HepG2 (cell line): ENCODE measurements at regions not wholly inside any gene's neighbourhood (a gene's known extent, or its start where the extent isn't known, plus 50 kb on each side); places are given as distances from the start of the nearest gene placed in this dataset.

Experiments
- ATAC-seq: fragments of 200-7000 bp; cut with Tn5 transposase; 3 replicates; pipeline ENCODE4 v1.9.1; 2020; ENCODE audit warnings: mild to moderate bottlenecking, moderate library complexity
- BruUV-seq: library from RNA; stranded (reverse); fragments of 400-500 nt; replicated peaks from 2 replicates; lab custom pipeline; 2021; lab: Mats Ljungman, UMichigan
- CTCF ChIA-PET: fragments of 300-600 bp; formaldehyde crosslinking; extraction: SDS; loops from one replicate; lab custom pipeline; 2021; ENCODE audit warnings: low total read pairs, inconsistent platforms, low intra/inter-chr PET ratio; lab: Yijun Ruan, JAX
- POLR2A ChIA-PET: fragments of 350-600 bp; sonication (Branson Sonifier 250); formaldehyde crosslinking; loops from one replicate; lab custom pipeline; 2020; ENCODE audit warnings: antibody characterized with exemption, inconsistent platforms; lab: Yijun Ruan, JAX
- DNase-seq: peaks from one replicate; pipeline ENCODE4 v3.0.0-alpha.2; 2015; ENCODE audit warnings: low spot score
- FAIRE-seq: peaks from 3 replicates; lab custom pipeline; 2011; peaks lifted over from hg19 to GRCh38; lab: Jason Lieb, UNC
- H2AFZ ChIP-seq: one replicate; pipeline ENCODE4 v1.6.1; 2011; ENCODE audit warnings: low read length, inconsistent platforms
- H3K27ac ChIP-seq: fragments of 300-600 bp; 3 replicates; pipeline ENCODE4 v1.8.0; 2011; ENCODE audit warnings: mixed run types, mild to moderate bottlenecking, mixed read lengths, low read length, inconsistent platforms; ENCODE audit not compliant: insufficient read depth; ENCODE audit errors: extremely low read length
- H3K27me3 ChIP-seq, 2 experiments: fragments of 200-600 bp in 1 of 2; 2 replicates in 1 of 2; 3 replicates in 1 of 2; pipeline versions ENCODE4 v1.6.0 to v1.8.0; 2011; ENCODE audit warnings: low read length in 2 of 2, mild to moderate bottlenecking in 2 of 2, moderate library complexity in 2 of 2, inconsistent platforms in 1 of 2; ENCODE audit not compliant: insufficient read depth in 2 of 2, control insufficient read depth in 1 of 2
- H3K36me3 ChIP-seq, 2 experiments: fragments of 200-600 bp in 1 of 2; replicated peaks in 1 of 2; 2 replicates in 1 of 2; 3 replicates in 1 of 2; pipeline versions ENCODE4 v1.5.1 to v1.8.0; 2011; ENCODE audit warnings: low read length in 2 of 2, inconsistent platforms in 1 of 2; ENCODE audit not compliant: insufficient read depth in 2 of 2, control insufficient read depth in 1 of 2
- H3K4me1 ChIP-seq: 2 replicates; pipeline ENCODE4 v1.5.1; 2012; ENCODE audit warnings: low read length, inconsistent platforms; ENCODE audit not compliant: insufficient read depth
- H3K4me2 ChIP-seq: 2 replicates; pipeline ENCODE4 v1.6.0; 2011; ENCODE audit warnings: low read depth, low read length, inconsistent platforms
- H3K4me3 ChIP-seq, 3 experiments: fragments of 200-600 bp in 1 of 3; sonication (generic), shearing (Covaris generic) in 1 of 3; replicated peaks in 1 of 3; 2 replicates each; pipeline ENCODE4 v1.5.1; 2011 to 2016; ENCODE audit warnings: low read length in 3 of 3, inconsistent platforms in 2 of 3, low read depth in 2 of 3, mild to moderate bottlenecking in 2 of 3, control low read depth in 1 of 3, mixed read lengths in 1 of 3; ENCODE audit not compliant: insufficient read depth in 1 of 3
- H3K79me2 ChIP-seq: one replicate; pipeline ENCODE4 v1.6.1; 2011; ENCODE audit warnings: low read length, inconsistent platforms; ENCODE audit not compliant: insufficient read depth
- H3K9ac ChIP-seq: 2 replicates; pipeline ENCODE4 v1.6.0; 2011; ENCODE audit warnings: mild to moderate bottlenecking, low read depth, low read length, inconsistent platforms; ENCODE audit not compliant: insufficient read depth
- H3K9me3 ChIP-seq: 2 replicates; pipeline ENCODE4 v1.5.1; 2012; ENCODE audit warnings: mild to moderate bottlenecking, low read length
- H4K20me1 ChIP-seq: 2 replicates; pipeline ENCODE4 v1.6.0; 2011; ENCODE audit warnings: inconsistent platforms, mild to moderate bottlenecking, low read length, moderate library complexity; ENCODE audit not compliant: insufficient read depth
- ATF4 ChIP-seq, 2 experiments: fragments of 450-650 bp in 1 of 2; sonication (generic) in 1 of 2; formaldehyde crosslinking; IDR thresholded peaks; 2 replicates each; pipeline versions ENCODE4 v1.5.0 to v1.8.0; 2020 to 2022; ENCODE audit warnings: mild to moderate bottlenecking in 1 of 2, missing genetic modification reagents in 1 of 2
- DDIT3 ChIP-seq: sonication (generic); formaldehyde crosslinking; IDR thresholded peaks from 2 replicates; pipeline ENCODE4 v1.4.0; 2020; ENCODE audit warnings: mild to moderate bottlenecking, missing genetic modification reagents
- HCFC1 ChIP-seq: fragments of 150-350 bp; IDR thresholded peaks from 2 replicates; pipeline ENCODE4 v1.6.1; 2014; ENCODE audit warnings: low read depth, low read length
- NFE2L1 ChIP-seq: sonication (generic); formaldehyde crosslinking; IDR thresholded peaks from 2 replicates; pipeline ENCODE4 v1.4.0; 2020; ENCODE audit warnings: missing genetic modification reagents, mild to moderate bottlenecking, borderline replicate concordance
- PLSCR1 ChIP-seq: sonication (generic); formaldehyde crosslinking; IDR thresholded peaks from 2 replicates; pipeline ENCODE4 v1.5.0; 2020; ENCODE audit warnings: missing genetic modification reagents, mild to moderate bottlenecking, borderline replicate concordance
- ZNF121 ChIP-seq: sonication (generic); formaldehyde crosslinking; IDR thresholded peaks from 2 replicates; pipeline ENCODE4 v1.5.0; 2020; ENCODE audit warnings: mild to moderate bottlenecking, missing genetic modification reagents
- ZNF275 ChIP-seq: sonication (generic); formaldehyde crosslinking; IDR thresholded peaks from 2 replicates; pipeline ENCODE4 v1.8.0; 2022; ENCODE audit warnings: missing genetic modification reagents, mild to moderate bottlenecking, inconsistent platforms, borderline replicate concordance
- ZNF432 ChIP-seq: sonication (generic); formaldehyde crosslinking; IDR thresholded peaks from 2 replicates; pipeline ENCODE4 v1.5.0; 2020; ENCODE audit warnings: missing genetic modification reagents, mild to moderate bottlenecking, borderline replicate concordance
- ZNF484 ChIP-seq: sonication (generic); formaldehyde crosslinking; IDR thresholded peaks from 2 replicates; pipeline ENCODE4 v1.5.1; 2020; ENCODE audit warnings: mild to moderate bottlenecking, low read depth, missing genetic modification reagents, borderline replicate concordance
- ZNF800 ChIP-seq: sonication (generic); formaldehyde crosslinking; IDR thresholded peaks from 2 replicates; pipeline ENCODE4 v1.4.0; 2020; ENCODE audit warnings: missing genetic modification reagents
- WGBS: methylation state at CpG from one replicate; pipeline ENCODE4 v1.1.6; 2017; ENCODE audit warnings: low lambda C conversion rate; 5-methylcytosine and 5-hydroxymethylcytosine counted together
- in situ Hi-C: cut with HindIII; loops from 2 replicates; pipeline ENCODE4 v1.10.0; 2017; ENCODE audit warnings: low pct_unique_long_range_greater_than_20kb; ENCODE audit not compliant: extremely low pct_ligation_motif_present
- intact Hi-C: fragments of 100-400 bp; cut with micrococcal nuclease; formaldehyde crosslinking; loops from one replicate; pipeline ENCODE4 v1.10.0; 2022; ENCODE audit not compliant: unreplicated experiment

GRCh38 chr4:114037988-114038387, 58.5 kb upstream of the ARSJ start (continued):
- TF ChIP-seq ZNF432 (CRISPR knock-in tag) (no peak), ZNF484 (CRISPR knock-in tag) (no peak), PLSCR1 (CRISPR knock-in tag) (no peak), ZNF121 (CRISPR knock-in tag) (no peak), DDIT3 (no peak)

- 2% methylated on average over 2 of the region's 2 CpGs for WGBS
- no peak for FAIRE-seq
- no peaks in the 10 kb centered on the region for H3K36me3 ChIP-seq
- H3K9me3 ChIP-seq, result no peaks in the 10 kb centered on the region
- no peak overlapping the region for H3K9ac ChIP-seq
- H3K4me3 ChIP-seq, result no peak overlapping the region
- H3K79me2 ChIP-seq, result no peaks in the 10 kb centered on the region
- no peak for ATAC-seq
- H3K27ac ChIP-seq, result no peak overlapping the region
- peak; percentile 9 for DNase-seq
- in situ Hi-C loops, result no loop called here
- no peak overlapping the region for H3K4me2 ChIP-seq
- ChIA-PET CTCF (no interaction called here), POLR2A (no interaction called here)
- no peaks in the 10 kb centered on the region for H3K4me1 ChIP-seq
- H2AFZ ChIP-seq, result no peak overlapping the region
- no peaks in the 10 kb centered on the region for H3K27me3 ChIP-seq
- no peaks in the 10 kb centered on the region for H4K20me1 ChIP-seq
- intact Hi-C loops, result no loop called here
- TF ChIP-seq ATF4 (CRISPR knock-in tag; IDR thresholded peaks at IDR 0.05) (no peak), ZNF275 (no peak), ZNF800 (no peak), HCFC1 (no peak), NFE2L1 (no peak)
- BruUV-seq, result no TSS peak
Measured at GRCh38 chr4:114038762-114039387, 59.4 kb upstream of the ARSJ start.
